ENCODE measurements at regions not wholly inside any gene's neighbourhood (a gene's known extent, or its start where the extent isn't known, plus 50 kb on each side); places are given as distances from the start of the nearest gene placed in this dataset.

DNA sequence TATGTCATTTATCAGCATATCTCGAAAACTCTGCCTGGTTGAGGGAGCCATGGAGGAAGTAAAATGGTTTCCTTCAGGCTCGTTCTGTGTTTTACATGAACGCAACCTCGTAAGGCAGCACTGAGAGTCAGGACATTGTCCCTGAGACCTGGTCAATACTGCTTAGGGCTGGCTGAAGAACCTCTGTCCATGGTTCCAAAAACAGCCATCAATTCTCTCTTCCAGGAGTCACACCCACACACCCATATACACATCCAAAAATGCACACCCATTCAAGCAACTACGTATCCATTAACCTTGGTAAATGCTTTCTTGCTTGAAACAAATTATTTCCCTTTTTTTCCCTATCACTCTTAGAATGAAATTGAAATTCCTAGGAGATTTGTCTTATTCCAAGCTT is 91.0 kb upstream of the CHL1 start:
- Mint-ChIP-seq H3K27me3 (ENCODE audit: insufficient read depth, unreplicated experiment) (no peaks in the 10 kb centered on the region), H3K4me3 (ENCODE audit: unreplicated experiment) (no peak overlapping the region), H3K36me3 (ENCODE audit: insufficient read depth, unreplicated experiment) (no peaks in the 10 kb centered on the region), H3K9me3 (ENCODE audit: unreplicated experiment) (no peaks in the 10 kb centered on the region), H3K27ac (ENCODE audit: unreplicated experiment) (no peak overlapping the region), H3K4me1 (ENCODE audit: low read depth, unreplicated experiment) (no peaks in the 10 kb centered on the region)
- Histone ChIP-seq H3K9me3 (no peaks in the 10 kb centered on the region), H3K36me3 (ENCODE audit: control insufficient read depth, insufficient read depth, low read length) (no peaks in the 10 kb centered on the region), H3K27me3 (replicated peaks; ENCODE audit: control insufficient read depth, insufficient read depth, low read length) (no peaks in the 10 kb centered on the region), H3K4me3 (ENCODE audit: low read depth, low read length) (no peak overlapping the region), H3K4me1 (no peaks in the 10 kb centered on the region)
- POLR2A ChIA-PET: no interaction called here
- intact Hi-C loops (cut with micrococcal nuclease; ENCODE audit: unreplicated experiment): no loop called here
- TF ChIP-seq, protein P1, sequence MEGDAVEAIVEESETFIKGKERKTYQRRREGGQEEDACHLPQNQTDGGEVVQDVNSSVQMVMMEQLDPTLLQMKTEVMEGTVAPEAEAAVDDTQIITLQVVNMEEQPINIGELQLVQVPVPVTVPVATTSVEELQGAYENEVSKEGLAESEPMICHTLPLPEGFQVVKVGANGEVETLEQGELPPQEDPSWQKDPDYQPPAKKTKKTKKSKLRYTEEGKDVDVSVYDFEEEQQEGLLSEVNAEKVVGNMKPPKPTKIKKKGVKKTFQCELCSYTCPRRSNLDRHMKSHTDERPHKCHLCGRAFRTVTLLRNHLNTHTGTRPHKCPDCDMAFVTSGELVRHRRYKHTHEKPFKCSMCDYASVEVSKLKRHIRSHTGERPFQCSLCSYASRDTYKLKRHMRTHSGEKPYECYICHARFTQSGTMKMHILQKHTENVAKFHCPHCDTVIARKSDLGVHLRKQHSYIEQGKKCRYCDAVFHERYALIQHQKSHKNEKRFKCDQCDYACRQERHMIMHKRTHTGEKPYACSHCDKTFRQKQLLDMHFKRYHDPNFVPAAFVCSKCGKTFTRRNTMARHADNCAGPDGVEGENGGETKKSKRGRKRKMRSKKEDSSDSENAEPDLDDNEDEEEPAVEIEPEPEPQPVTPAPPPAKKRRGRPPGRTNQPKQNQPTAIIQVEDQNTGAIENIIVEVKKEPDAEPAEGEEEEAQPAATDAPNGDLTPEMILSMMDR (IDR thresholded peaks at IDR 0.05; ENCODE audit: insufficient read depth in 1 of 2, low read depth in 1 of 2, low read length in 1 of 2, severe bottlenecking in 1 of 2, unreplicated experiment in 1 of 2): no peak
- no TSS peak for BruUV-seq (replicated peaks)
- CTCF ChIA-PET: no interaction called here
- DNase-seq: no peak

DNA sequence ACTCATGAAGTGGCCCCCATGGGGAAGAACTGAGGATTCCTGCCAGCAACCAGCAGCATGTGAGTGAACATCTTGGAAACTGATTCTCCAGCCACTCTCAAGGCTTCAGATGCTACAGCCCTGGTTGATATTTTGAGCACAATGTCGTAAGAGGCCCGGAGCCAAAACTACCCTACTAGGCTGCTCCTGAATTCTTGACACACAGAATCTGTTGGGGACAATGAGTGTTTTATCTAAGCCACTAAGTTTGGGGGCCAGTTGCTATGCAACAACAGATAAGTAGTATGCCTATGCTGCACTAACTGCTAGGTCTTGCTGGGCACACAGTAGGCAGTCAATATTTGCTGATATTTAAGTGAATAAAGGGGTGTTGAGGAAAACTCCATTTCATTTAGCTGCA is 89.9 kb upstream of the CHL1 start:
- DNase-seq: no peak
- Histone ChIP-seq H3K4me3 (ENCODE audit: low read depth, low read length) (no peak overlapping the region), H3K9me3 (no peaks in the 10 kb centered on the region), H3K27me3 (replicated peaks; ENCODE audit: control insufficient read depth, insufficient read depth, low read length) (no peaks in the 10 kb centered on the region), H3K4me1 (no peaks in the 10 kb centered on the region), H3K36me3 (ENCODE audit: control insufficient read depth, insufficient read depth, low read length) (no peaks in the 10 kb centered on the region)
- no peaks in the 10 kb centered on the region for H3K9me3 Mint-ChIP-seq (ENCODE audit: unreplicated experiment)
- TF ChIP-seq, protein P1 (IDR thresholded peaks at IDR 0.05; ENCODE audit: insufficient read depth in 1 of 2, low read depth in 1 of 2, low read length in 1 of 2, severe bottlenecking in 1 of 2, unreplicated experiment in 1 of 2): no peak
- H3K36me3 Mint-ChIP-seq (ENCODE audit: insufficient read depth, unreplicated experiment): no peaks in the 10 kb centered on the region
- no peak overlapping the region for H3K4me3 Mint-ChIP-seq (ENCODE audit: unreplicated experiment)
- H3K4me1 Mint-ChIP-seq (ENCODE audit: low read depth, unreplicated experiment): no peaks in the 10 kb centered on the region
- ChIA-PET POLR2A (no interaction called here), CTCF (no interaction called here)
- no peaks in the 10 kb centered on the region for H3K27me3 Mint-ChIP-seq (ENCODE audit: insufficient read depth, unreplicated experiment)
- no peak overlapping the region for H3K27ac Mint-ChIP-seq (ENCODE audit: unreplicated experiment)
- no TSS peak for BruUV-seq (replicated peaks)
- intact Hi-C loops (cut with micrococcal nuclease; ENCODE audit: unreplicated experiment): no loop called here

DNA sequence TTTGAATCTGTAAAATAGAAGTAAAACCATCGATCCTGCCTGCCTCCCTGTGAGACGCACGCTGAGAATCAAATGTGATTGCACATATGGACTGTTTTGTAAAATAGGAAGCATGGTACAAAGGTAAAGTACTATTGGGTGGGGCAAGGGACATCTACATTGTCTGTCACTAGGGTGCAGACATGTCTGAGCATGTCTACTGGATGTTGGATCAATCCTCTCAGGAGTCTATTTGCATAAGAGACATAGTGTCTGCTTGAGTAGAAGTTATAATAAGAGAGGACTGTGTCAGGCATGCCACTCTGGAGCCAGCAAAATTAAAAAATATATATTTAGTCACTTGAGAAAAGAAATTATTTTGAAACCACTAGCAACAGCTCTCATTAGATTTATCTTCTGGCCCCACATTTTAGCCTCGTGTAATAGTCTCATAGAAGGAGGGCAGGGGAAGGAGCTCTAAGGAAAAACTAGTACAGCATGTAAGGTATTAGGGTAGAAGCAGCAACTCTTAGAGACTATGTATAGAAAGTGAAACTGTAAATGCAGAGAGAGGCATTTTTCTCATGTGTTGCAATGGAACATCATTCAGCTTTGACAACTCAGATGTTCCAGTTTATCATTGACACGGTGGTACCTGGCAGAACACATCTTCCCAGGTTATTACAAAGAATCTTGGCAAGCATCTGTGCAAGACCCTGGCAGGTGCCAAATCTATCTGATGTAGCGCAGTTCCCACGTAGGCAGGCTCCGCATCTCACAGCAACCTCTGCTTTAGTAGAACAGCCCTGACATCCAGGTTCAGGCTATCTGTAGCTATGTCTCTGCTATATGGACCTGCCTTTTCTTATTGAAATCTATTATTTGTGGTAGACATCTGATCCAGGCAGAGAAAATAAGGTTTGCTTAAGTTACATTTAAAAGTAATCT is 85.2 kb upstream of the CHL1 start:
- H3K27me3 Mint-ChIP-seq (ENCODE audit: insufficient read depth, unreplicated experiment): peaks cover 5% of the 10 kb centered on the region
- no peaks in the 10 kb centered on the region for H3K9me3 Mint-ChIP-seq (ENCODE audit: unreplicated experiment)
- no peaks in the 10 kb centered on the region for H3K36me3 Mint-ChIP-seq (ENCODE audit: insufficient read depth, unreplicated experiment)
- intact Hi-C loops (cut with micrococcal nuclease; ENCODE audit: unreplicated experiment): no loop called here
- Histone ChIP-seq H3K9me3 (no peaks in the 10 kb centered on the region), H3K36me3 (ENCODE audit: control insufficient read depth, insufficient read depth, low read length) (no peaks in the 10 kb centered on the region), H3K4me3 (ENCODE audit: low read depth, low read length) (no peak overlapping the region), H3K27me3 (replicated peaks; ENCODE audit: control insufficient read depth, insufficient read depth, low read length) (no peaks in the 10 kb centered on the region), H3K4me1 (no peaks in the 10 kb centered on the region)
- DNase-seq: no peak
- ChIA-PET CTCF (no interaction called here), POLR2A (no interaction called here)
- no peak overlapping the region for H3K4me3 Mint-ChIP-seq (ENCODE audit: unreplicated experiment)
- TF ChIP-seq, protein P1 (IDR thresholded peaks at IDR 0.05; ENCODE audit: insufficient read depth in 1 of 2, low read depth in 1 of 2, low read length in 1 of 2, severe bottlenecking in 1 of 2, unreplicated experiment in 1 of 2): no peak
- H3K27ac Mint-ChIP-seq (ENCODE audit: unreplicated experiment): no peak overlapping the region
- BruUV-seq (replicated peaks): no TSS peak
- H3K4me1 Mint-ChIP-seq (ENCODE audit: low read depth, unreplicated experiment): no peaks in the 10 kb centered on the region

All from Caco-2 (cell line).